Neural progenitor cell (in vitro differentiated cells): ENCODE measurements at regions not wholly inside any gene's neighbourhood (a gene's known extent, or its start where the extent isn't known, plus 50 kb on each side); places are given as distances from the start of the nearest gene placed in this dataset.

ENCODE experiments used
- DNase-seq: peaks from one replicate; pipeline ENCODE4 v3.0.0-alpha.2; 2016; ENCODE audit warnings: low spot score
- H2AFZ ChIP-seq: fragments of 200-600 bp; sonication (generic); replicated peaks from 2 replicates; pipeline ENCODE4 v1.6.1; 2016; ENCODE audit warnings: antibody characterized with exemption
- H3F3A ChIP-seq: fragments of 200-600 bp; sonication (generic); 2 replicates; pipeline ENCODE4 v1.6.1; 2016; ENCODE audit warnings: antibody characterized with exemption, low read depth
- H3K27ac ChIP-seq: fragments of 200-600 bp; sonication (generic); 2 replicates; pipeline ENCODE4 v1.5.1; 2016; ENCODE audit warnings: mild to moderate bottlenecking
- H3K27me3 ChIP-seq: fragments of 200-600 bp; sonication (generic); 2 replicates; pipeline ENCODE4 v1.6.1; 2016; ENCODE audit warnings: mild to moderate bottlenecking, moderate library complexity
- H3K36me3 ChIP-seq: fragments of 200-600 bp; sonication (generic); 2 replicates; pipeline ENCODE4 v1.5.1; 2016
- H3K4me1 ChIP-seq: fragments of 200-600 bp; sonication (generic); 2 replicates; pipeline ENCODE4 v1.6.1; 2016; ENCODE audit warnings: mixed run types
- H3K4me2 ChIP-seq: fragments of 200-600 bp; sonication (generic); 2 replicates; pipeline ENCODE4 v1.6.1; 2016
- H3K4me3 ChIP-seq: fragments of 200-600 bp; sonication (generic); 2 replicates; pipeline ENCODE4 v1.5.1; 2016
- H3K79me2 ChIP-seq: fragments of 200-600 bp; sonication (generic); 2 replicates; pipeline ENCODE4 v1.6.1; 2016; ENCODE audit warnings: low read depth
- H3K9ac ChIP-seq: fragments of 200-600 bp; sonication (generic); 2 replicates; pipeline ENCODE4 v1.6.1; 2016
- H3K9me3 ChIP-seq: fragments of 200-600 bp; sonication (generic); 2 replicates; pipeline ENCODE4 v1.5.1; 2016; ENCODE audit warnings: low read depth
- H4K20me1 ChIP-seq: fragments of 200-600 bp; sonication (generic); 2 replicates; pipeline ENCODE4 v1.6.1; 2016; ENCODE audit warnings: low read depth
- H3K27ac Mint-ChIP-seq: 3 replicates; pipeline ENCODE4 v1.8.0; 2021; ENCODE audit warnings: mixed read lengths
- H3K27me3 Mint-ChIP-seq: 2 replicates; pipeline ENCODE4 v1.8.0; 2022; ENCODE audit warnings: low read depth, mild to moderate bottlenecking, inconsistent platforms, moderate library complexity, mixed read lengths; ENCODE audit not compliant: insufficient read depth
- H3K36me3 Mint-ChIP-seq: 3 replicates; pipeline ENCODE4 v1.8.0; 2021; ENCODE audit warnings: mixed read lengths
- H3K4me1 Mint-ChIP-seq: 3 replicates; pipeline ENCODE4 v1.8.0; 2021; ENCODE audit warnings: mixed read lengths
- H3K4me3 Mint-ChIP-seq: 3 replicates; pipeline ENCODE4 v1.8.0; 2021; ENCODE audit warnings: mild to moderate bottlenecking, moderate library complexity, mixed read lengths
- H3K9me3 Mint-ChIP-seq: 3 replicates; pipeline ENCODE4 v1.8.0; 2020; ENCODE audit warnings: mixed read lengths
- CTCF ChIP-seq: fragments of 200-600 bp; sonication (generic); IDR thresholded peaks from 2 replicates; pipeline ENCODE4 v1.5.1; 2017; ENCODE audit warnings: antibody characterized with exemption, mild to moderate bottlenecking
- EZH2 ChIP-seq: fragments of 200-600 bp; sonication (generic); IDR thresholded peaks from 2 replicates; pipeline ENCODE4 v1.6.1; 2017; ENCODE audit warnings: antibody characterized with exemption, mild to moderate bottlenecking, moderate library complexity
- EZH2phosphoT487 ChIP-seq: fragments of 200-600 bp; sonication (generic); IDR thresholded peaks from 2 replicates; pipeline ENCODE4 v1.6.1; 2017; ENCODE audit warnings: antibody characterized with exemption

DNA sequence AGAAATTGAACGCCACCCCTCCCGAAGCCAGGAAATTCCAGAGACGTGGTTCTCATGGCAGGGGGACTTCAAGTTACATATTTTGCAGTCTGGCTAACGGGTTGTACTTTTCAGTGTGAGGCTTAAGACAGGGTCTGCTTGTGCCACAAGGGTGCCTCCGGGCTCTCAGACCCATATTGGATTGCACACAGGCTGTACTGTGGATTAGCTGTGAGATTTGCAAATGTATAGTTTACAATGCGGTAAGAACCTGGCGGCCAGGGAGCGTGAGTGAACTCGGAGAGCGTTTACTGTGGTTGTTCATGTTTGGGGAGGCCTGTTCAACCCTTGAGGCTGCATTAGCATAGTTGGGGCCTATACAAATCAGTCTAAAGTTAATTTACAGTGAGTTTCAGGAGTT is 143.9 kb upstream of the SIX2 start:
- Mint-ChIP-seq H3K4me3 (no peak overlapping the region), H3K27ac (peak overlapping the region; percentile 46), H3K9me3 (peaks cover 4% of the 10 kb centered on the region), H3K27me3 (peaks cover 12% of the 10 kb centered on the region), H3K36me3 (no peaks in the 10 kb centered on the region), H3K4me1 (no peaks in the 10 kb centered on the region)
- Histone ChIP-seq H2AFZ (no peak overlapping the region), H3K79me2 (no peaks in the 10 kb centered on the region), H3K9me3 (no peaks in the 10 kb centered on the region), H3K27me3 (no peaks in the 10 kb centered on the region), H3K36me3 (no peaks in the 10 kb centered on the region), H3K27ac (no peak overlapping the region), H4K20me1 (no peaks in the 10 kb centered on the region), H3K9ac (no peak overlapping the region), H3K4me2 (no peak overlapping the region), H3K4me1 (no peaks in the 10 kb centered on the region), H3F3A (no peaks in the 10 kb centered on the region), H3K4me3 (no peak overlapping the region)
- no peak for DNase-seq
- TF ChIP-seq CTCF (no peak), EZH2 (no peak), EZH2phosphoT487 (no peak)

GRCh38 chr2:45152691-45153090 is 143.4 kb upstream of the SIX2 start:
- H3K36me3 Mint-ChIP-seq: no peaks in the 10 kb centered on the region
- Histone ChIP-seq H3K27ac (no peak overlapping the region), H3K9ac (no peak overlapping the region), H4K20me1 (no peaks in the 10 kb centered on the region), H3F3A (no peaks in the 10 kb centered on the region), H3K79me2 (no peaks in the 10 kb centered on the region), H3K4me2 (no peak overlapping the region), H3K36me3 (no peaks in the 10 kb centered on the region), H2AFZ (no peak overlapping the region), H3K27me3 (no peaks in the 10 kb centered on the region), H3K4me1 (no peaks in the 10 kb centered on the region), H3K9me3 (no peaks in the 10 kb centered on the region), H3K4me3 (no peak overlapping the region)
- no peaks in the 10 kb centered on the region for H3K4me1 Mint-ChIP-seq
- H3K9me3 Mint-ChIP-seq: peaks cover 4% of the 10 kb centered on the region
- H3K27me3 Mint-ChIP-seq: peaks cover 12% of the 10 kb centered on the region
- TF ChIP-seq CTCF (no peak), EZH2phosphoT487 (no peak), EZH2 (no peak)
- no peak for DNase-seq
- no peak overlapping the region for H3K27ac Mint-ChIP-seq
- no peak overlapping the region for H3K4me3 Mint-ChIP-seq

GRCh38 chr2:45145073-45145899 is 136.0 kb upstream of the SIX2 start:
- Histone ChIP-seq H4K20me1 (no peaks in the 10 kb centered on the region), H3F3A (no peaks in the 10 kb centered on the region), H2AFZ (peak overlapping the region; percentile 85), H3K4me3 (no peak overlapping the region), H3K36me3 (no peaks in the 10 kb centered on the region), H3K9me3 (no peaks in the 10 kb centered on the region), H3K4me2 (no peak overlapping the region), H3K4me1 (peaks cover 10% of the 10 kb centered on the region), H3K27ac (no peak overlapping the region), H3K9ac (no peak overlapping the region), H3K79me2 (no peaks in the 10 kb centered on the region), H3K27me3 (no peaks in the 10 kb centered on the region)
- Mint-ChIP-seq H3K4me1 (peaks cover 6% of the 10 kb centered on the region), H3K9me3 (peaks cover 2% of the 10 kb centered on the region), H3K27me3 (peaks cover 3% of the 10 kb centered on the region), H3K27ac (no peak overlapping the region), H3K4me3 (no peak overlapping the region), H3K36me3 (no peaks in the 10 kb centered on the region)
- DNase-seq: no peak
- TF ChIP-seq EZH2 (no peak), CTCF (no peak), EZH2phosphoT487 (no peak)
